22Rv1 (cell line): ENCODE measurements at regions not wholly inside any gene's neighbourhood (a gene's known extent, or its start where the extent isn't known, plus 50 kb on each side); places are given as distances from the start of the nearest gene placed in this dataset.

Experiments used
- CTCF ChIP-seq: fragments of 450-650 bp; IDR thresholded peaks from 2 replicates; pipeline ENCODE4 v1.5.1; 2017; ENCODE audit warnings: mild to moderate bottlenecking
- ZFX ChIP-seq: fragments of 450-650 bp; IDR thresholded peaks from 2 replicates; pipeline ENCODE4 v1.6.1; 2017; ENCODE audit warnings: antibody characterized with exemption, borderline replicate concordance

- TF ChIP-seq CTCF: no peak
- TF ChIP-seq ZFX: no peak
These were observed 59.1 kb upstream of the NAP1L1 start for GRCh38 chr12:76143343-76144244.
